GM11168 (cell line): ENCODE measurements at regions not wholly inside any gene's neighbourhood (a gene's known extent, or its start where the extent isn't known, plus 50 kb on each side); places are given as distances from the start of the nearest gene placed in this dataset.
"Not testable (repeated sequence)": the region's sequence is repeated elsewhere in the genome, so short reads cannot be mapped to it uniquely, and the experiment has no call there.

ENCODE experiments used
- in situ Hi-C: fragments of 300-500 bp; cut with MboI; formaldehyde crosslinking; loops from one replicate; pipeline ENCODE4 v1.12.0; 2022; ENCODE audit warnings: low sequenced_read_pairs; ENCODE audit not compliant: unreplicated experiment

GRCh38 chr1:47655521-47656300 lies 217.9 kb downstream of the FOXD2 start:
- in situ Hi-C loops: no loop called here

GRCh38 chr1:47656719-47657685 lies 219.2 kb downstream of the FOXD2 start:
- in situ Hi-C loops: no loop called here

- in situ Hi-C loops: no loop called here
These were observed 220.5 kb downstream of the FOXD2 start for GRCh38 chr1:47658161-47658920.

GRCh38 chr1:47659146-47659545 lies 221.3 kb downstream of the FOXD2 start:
- in situ Hi-C loops: no loop called here

GRCh38 chr1:47660622-47661021 lies 222.8 kb downstream of the FOXD2 start:
- in situ Hi-C loops: no loop called here

- in situ Hi-C loops: no loop called here
These were observed 223.2 kb downstream of the FOXD2 start for GRCh38 chr1:47661040-47661439.

GRCh38 chr1:47662068-47662467 lies 224.2 kb downstream of the FOXD2 start:
- in situ Hi-C loops: no loop called here

GRCh38 chr1:47663286-47663685 lies 225.4 kb downstream of the FOXD2 start:
- in situ Hi-C loops: no loop called here

- in situ Hi-C loops: no loop called here
These were observed 226.5 kb downstream of the FOXD2 start for GRCh38 chr1:47664356-47664755.

GRCh38 chr1:47664896-47665295 lies 227.1 kb downstream of the FOXD2 start:
- in situ Hi-C loops: not testable (repeated sequence)

- in situ Hi-C loops: no loop called here
These were observed 231.3 kb downstream of the FOXD2 start for GRCh38 chr1:47669081-47669585.

- in situ Hi-C loops: no loop called here
These were observed 234.8 kb downstream of the FOXD2 start for GRCh38 chr1:47672622-47673021.

- in situ Hi-C loops: no loop called here
These were observed 236.3 kb downstream of the FOXD2 start for GRCh38 chr1:47674189-47674588.

GRCh38 chr1:47675047-47675675 lies 237.3 kb downstream of the FOXD2 start:
- in situ Hi-C loops: no loop called here

GRCh38 chr1:47675721-47676120 lies 237.9 kb downstream of the FOXD2 start:
- in situ Hi-C loops: no loop called here

- in situ Hi-C loops: no loop called here
These were observed 238.6 kb downstream of the FOXD2 start for GRCh38 chr1:47676311-47677054.

- in situ Hi-C loops: no loop called here
These were observed 239.5 kb downstream of the FOXD2 start for GRCh38 chr1:47677241-47677940.

- in situ Hi-C loops: no loop called here
These were observed 240.7 kb downstream of the FOXD2 start for GRCh38 chr1:47678464-47678980.
